ENCODE measurements at regions not wholly inside any gene's neighbourhood (a gene's known extent, or its start where the extent isn't known, plus 50 kb on each side); places are given as distances from the start of the nearest gene placed in this dataset.

GRCh38 chr9:31023847-31024246, 1360.6 kb upstream of the ACO1 start (continued):
- TF ChIP-seq CHD7 (IDR thresholded peaks at IDR 0.05; ENCODE audit: insufficient replicate concordance, low read length): no peak
- no peak for TF ChIP-seq SP2 (IDR thresholded peaks at IDR 0.05; ENCODE audit: low read length)
- TF ChIP-seq TAF1 (IDR thresholded peaks at IDR 0.05; ENCODE audit: low read depth, low read length): no peak
